Suprapubic skin (tissue), 3 donors: ENCODE measurements at regions not wholly inside any gene's neighbourhood (a gene's known extent, or its start where the extent isn't known, plus 50 kb on each side); places are given as distances from the start of the nearest gene placed in this dataset.
"Not testable (repeated sequence)": the region's sequence is repeated elsewhere in the genome, so short reads cannot be mapped to it uniquely, and the experiment has no call there.

Experiments
- EP300 ChIP-seq: sonication (generic); formaldehyde crosslinking; IDR thresholded peaks from one replicate; pipeline ENCODE4 v1.6.1; 2017; ENCODE audit warnings: antibody characterized with exemption
- POLR2A ChIP-seq, 2 donors: fragments of 450-650 bp; IDR thresholded peaks; one replicate each; pipeline ENCODE4 v1.6.1; 2017; ENCODE audit warnings: antibody characterized with exemption in 2 of 2, mild to moderate bottlenecking in 2 of 2, moderate library complexity in 2 of 2
- TF ChIP-seq, protein P1 (sequence below), 2 donors: fragments of 200-600 bp in 1 of 2; fragments of 450-650 bp in 1 of 2; sonication (generic) in 1 of 2; IDR thresholded peaks; one replicate each; pipeline ENCODE4 v1.5.1; 2016 to 2019; ENCODE audit warnings: antibody characterized with exemption in 2 of 2, mild to moderate bottlenecking in 1 of 2, moderate library complexity in 1 of 2

DNA sequence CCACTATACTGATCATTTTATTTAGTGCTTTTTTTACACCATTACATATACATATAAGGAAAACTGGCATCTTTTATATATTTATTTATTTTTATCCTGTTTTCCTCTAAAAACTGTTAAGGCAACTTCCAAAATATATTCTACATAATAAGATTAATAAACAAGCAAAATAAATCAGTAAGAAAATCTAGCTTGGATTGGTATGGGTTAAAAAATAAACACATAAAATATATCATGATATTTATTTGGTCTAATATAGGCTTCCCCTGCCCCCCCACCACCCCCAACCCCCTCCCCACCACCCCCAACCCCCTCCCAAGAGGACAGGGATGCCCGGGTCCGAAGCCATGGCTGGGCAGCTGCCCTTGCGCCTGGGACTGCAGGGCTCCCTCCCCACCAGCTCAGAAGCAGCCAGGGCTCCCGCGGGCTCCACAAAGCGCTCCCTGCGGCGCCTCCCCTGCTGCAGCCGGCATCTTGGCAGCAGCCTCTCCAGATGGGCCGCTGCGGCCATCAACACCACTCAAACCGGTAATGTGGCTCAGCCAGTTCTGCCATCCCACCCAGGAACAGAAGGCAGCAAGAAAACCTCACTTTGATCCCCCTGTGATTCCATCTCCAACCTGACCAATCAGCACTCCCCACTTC lies 319.3 kb downstream of the SPATA31A6 start:
- TF ChIP-seq, protein P1, sequence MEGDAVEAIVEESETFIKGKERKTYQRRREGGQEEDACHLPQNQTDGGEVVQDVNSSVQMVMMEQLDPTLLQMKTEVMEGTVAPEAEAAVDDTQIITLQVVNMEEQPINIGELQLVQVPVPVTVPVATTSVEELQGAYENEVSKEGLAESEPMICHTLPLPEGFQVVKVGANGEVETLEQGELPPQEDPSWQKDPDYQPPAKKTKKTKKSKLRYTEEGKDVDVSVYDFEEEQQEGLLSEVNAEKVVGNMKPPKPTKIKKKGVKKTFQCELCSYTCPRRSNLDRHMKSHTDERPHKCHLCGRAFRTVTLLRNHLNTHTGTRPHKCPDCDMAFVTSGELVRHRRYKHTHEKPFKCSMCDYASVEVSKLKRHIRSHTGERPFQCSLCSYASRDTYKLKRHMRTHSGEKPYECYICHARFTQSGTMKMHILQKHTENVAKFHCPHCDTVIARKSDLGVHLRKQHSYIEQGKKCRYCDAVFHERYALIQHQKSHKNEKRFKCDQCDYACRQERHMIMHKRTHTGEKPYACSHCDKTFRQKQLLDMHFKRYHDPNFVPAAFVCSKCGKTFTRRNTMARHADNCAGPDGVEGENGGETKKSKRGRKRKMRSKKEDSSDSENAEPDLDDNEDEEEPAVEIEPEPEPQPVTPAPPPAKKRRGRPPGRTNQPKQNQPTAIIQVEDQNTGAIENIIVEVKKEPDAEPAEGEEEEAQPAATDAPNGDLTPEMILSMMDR (IDR thresholded peaks at IDR 0.05) = not testable (repeated sequence)
- not testable (repeated sequence) for TF ChIP-seq EP300; POLR2A (IDR thresholded peaks at IDR 0.05)
